ENCODE measurements at regions not wholly inside any gene's neighbourhood (a gene's known extent, or its start where the extent isn't known, plus 50 kb on each side); places are given as distances from the start of the nearest gene placed in this dataset.

DNA sequence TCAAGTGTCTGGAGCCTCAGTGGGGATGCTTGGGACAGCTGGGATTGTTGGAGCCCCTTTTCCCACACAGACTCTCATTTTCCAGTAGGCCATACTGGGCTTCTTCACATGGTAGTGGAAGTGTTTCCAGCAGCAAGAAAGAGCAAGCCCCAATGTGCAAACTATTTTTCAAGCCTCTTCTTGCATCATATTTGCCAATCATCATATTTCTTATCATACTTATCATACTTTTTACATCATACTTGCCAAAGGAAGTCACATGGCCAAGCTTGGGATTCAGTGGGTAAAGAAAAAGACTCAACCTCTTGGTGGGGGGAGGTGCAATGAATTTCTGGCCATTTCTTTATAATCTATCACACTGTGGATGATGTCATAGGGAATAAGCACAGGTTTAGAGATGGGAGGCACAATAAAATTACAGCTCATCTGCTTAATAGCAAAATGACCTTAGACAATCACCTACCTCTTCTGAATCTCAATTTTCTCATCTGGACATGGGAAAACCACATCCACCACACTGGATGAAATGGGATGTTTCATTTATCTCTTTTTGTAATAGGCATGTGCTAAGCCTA, 174.2 kb downstream of the MID1IP1 start:
- TF ChIP-seq POLR2A (IDR thresholded peaks at IDR 0.05; ENCODE audit: low read depth, low read length) (no peak), POLR2AphosphoS5 (IDR thresholded peaks at IDR 0.05; ENCODE audit: low read depth, low read length) (no peak), TAF1 (IDR thresholded peaks at IDR 0.05; ENCODE audit: borderline replicate concordance, low read depth, low read length) (no peak)
- DNase-seq (ENCODE audit: insufficient read length) (no peak), FAIRE-seq (no peak)

DNA sequence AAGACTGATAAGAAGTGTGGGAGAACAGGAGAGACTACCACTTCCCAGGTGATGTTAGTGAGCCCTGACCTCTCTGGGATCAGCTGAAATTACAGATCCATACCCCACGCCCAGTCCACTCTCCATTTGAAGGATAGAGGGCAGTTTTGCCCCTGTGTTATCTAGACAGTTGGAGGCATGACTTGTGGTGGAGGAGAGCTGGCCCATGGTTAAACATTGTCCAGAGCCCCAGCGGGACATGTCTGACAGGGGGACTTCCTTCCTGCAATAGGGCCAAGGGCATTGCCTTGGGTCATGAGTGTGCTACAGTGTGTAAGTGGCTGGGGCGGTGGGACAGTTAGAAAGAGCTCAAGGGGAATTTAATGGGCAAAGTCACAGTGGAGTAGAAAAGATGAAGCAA, 181.1 kb downstream of the MID1IP1 start:
- no peak for FAIRE-seq
- no peak for DNase-seq (ENCODE audit: insufficient read length)
- TF ChIP-seq POLR2A (IDR thresholded peaks at IDR 0.05; ENCODE audit: low read depth, low read length) (no peak), TAF1 (IDR thresholded peaks at IDR 0.05; ENCODE audit: borderline replicate concordance, low read depth, low read length) (no peak), POLR2AphosphoS5 (IDR thresholded peaks at IDR 0.05; ENCODE audit: low read depth, low read length) (no peak)

DNA sequence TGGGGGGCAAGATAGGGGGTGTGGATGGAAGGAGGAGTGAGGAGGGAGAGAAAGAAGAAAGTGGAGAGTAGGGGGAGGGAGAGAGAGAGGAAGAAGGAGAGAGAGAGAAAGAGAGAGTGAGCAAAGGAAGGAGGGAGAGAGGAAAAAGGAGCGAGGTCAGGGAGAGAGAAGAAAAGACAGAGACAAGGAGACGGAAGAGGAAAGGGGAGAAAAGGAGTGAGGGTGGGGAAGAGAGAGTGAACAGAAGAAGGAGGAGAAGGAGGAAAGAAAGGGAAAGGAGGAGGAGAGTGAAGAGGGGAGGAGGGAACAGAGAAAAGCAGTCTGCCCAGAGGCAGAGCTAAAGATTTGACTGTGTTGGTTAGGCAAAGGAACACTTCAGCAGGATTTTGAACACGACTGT, 181.6 kb downstream of the MID1IP1 start:
- TF ChIP-seq POLR2AphosphoS5 (IDR thresholded peaks at IDR 0.05; ENCODE audit: low read depth, low read length) (no peak), POLR2A (IDR thresholded peaks at IDR 0.05; ENCODE audit: low read depth, low read length) (no peak), TAF1 (IDR thresholded peaks at IDR 0.05; ENCODE audit: borderline replicate concordance, low read depth, low read length) (no peak)
- no peak for FAIRE-seq
- no peak for DNase-seq (ENCODE audit: insufficient read length)

DNA sequence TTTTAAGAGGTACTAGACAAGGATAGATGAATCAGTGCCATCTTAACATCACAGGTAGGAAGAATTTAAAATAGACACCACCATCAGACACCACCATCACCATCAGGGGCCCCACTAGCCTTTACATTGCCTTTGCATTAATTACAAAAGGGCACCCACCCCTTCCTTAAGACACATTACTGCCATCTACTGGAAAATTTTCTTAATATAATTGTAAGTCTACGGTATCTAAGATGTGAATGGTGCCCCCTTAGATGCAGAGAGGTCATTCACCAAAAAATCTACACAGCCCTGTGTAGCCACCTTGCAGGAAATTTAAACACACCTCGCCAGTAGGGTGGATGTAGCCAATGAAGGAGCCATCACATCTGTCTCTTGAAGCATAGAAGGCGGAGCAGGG, 184.1 kb downstream of the MID1IP1 start:
- peak; percentile 8 for DNase-seq (ENCODE audit: insufficient read length)

DNA sequence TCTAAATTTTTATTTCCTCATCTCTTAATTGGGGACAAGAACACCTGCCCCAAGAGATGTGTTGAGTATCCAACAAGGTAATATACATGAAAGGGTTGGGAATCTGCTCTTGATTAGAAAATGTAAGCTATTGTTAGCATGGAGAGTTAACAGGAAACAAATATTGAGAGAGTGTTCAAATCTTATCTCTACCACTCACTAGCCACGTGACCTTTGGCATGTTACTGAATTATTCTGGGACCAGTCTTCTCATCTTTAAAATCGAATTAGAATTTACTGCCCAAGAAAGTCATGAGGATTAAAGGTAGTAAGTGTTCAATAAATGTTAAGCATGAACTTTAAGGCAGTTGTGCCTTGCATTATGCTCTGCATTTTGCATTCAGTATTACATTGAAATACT, 184.7 kb downstream of the MID1IP1 start:
- FAIRE-seq (no peak), DNase-seq (ENCODE audit: insufficient read length) (no peak)
- TF ChIP-seq POLR2AphosphoS5 (IDR thresholded peaks at IDR 0.05; ENCODE audit: low read depth, low read length): no peak
- no peak for TF ChIP-seq POLR2A (IDR thresholded peaks at IDR 0.05; ENCODE audit: low read depth, low read length)
- TF ChIP-seq TAF1 (IDR thresholded peaks at IDR 0.05; ENCODE audit: borderline replicate concordance, low read depth, low read length): no peak

More for the DNA sequence above, 184.1 kb downstream of the MID1IP1 start:
- no peak for FAIRE-seq
- no peak for TF ChIP-seq TAF1 (IDR thresholded peaks at IDR 0.05; ENCODE audit: borderline replicate concordance, low read depth, low read length)
- TF ChIP-seq POLR2A (IDR thresholded peaks at IDR 0.05; ENCODE audit: low read depth, low read length): no peak
- no peak for TF ChIP-seq POLR2AphosphoS5 (IDR thresholded peaks at IDR 0.05; ENCODE audit: low read depth, low read length)

DNA sequence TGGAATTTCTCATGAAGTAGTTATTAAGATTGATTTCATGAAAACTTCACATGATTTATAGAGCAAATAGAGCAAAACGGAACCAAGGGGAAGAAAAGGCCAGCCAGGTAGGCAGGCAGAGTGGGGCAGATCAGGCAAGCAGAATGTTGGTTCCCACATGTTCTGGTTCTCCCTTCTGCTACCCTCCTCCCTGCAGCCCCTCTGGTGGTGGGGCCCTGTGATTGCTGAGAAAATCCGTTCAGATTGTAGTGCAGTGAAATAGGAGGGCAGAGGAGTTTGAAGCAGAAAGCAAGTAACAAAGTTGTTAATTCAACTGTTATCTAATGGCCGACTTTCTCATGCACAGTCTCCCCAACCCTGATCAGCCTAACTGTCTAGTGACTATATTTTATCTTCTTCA, 185.3 kb downstream of the MID1IP1 start:
- DNase-seq (ENCODE audit: insufficient read length): no peak
- TF ChIP-seq POLR2AphosphoS5 (IDR thresholded peaks at IDR 0.05; ENCODE audit: low read depth, low read length) (no peak), TAF1 (IDR thresholded peaks at IDR 0.05; ENCODE audit: borderline replicate concordance, low read depth, low read length) (no peak), POLR2A (IDR thresholded peaks at IDR 0.05; ENCODE audit: low read depth, low read length) (no peak)
- FAIRE-seq: no peak

DNA sequence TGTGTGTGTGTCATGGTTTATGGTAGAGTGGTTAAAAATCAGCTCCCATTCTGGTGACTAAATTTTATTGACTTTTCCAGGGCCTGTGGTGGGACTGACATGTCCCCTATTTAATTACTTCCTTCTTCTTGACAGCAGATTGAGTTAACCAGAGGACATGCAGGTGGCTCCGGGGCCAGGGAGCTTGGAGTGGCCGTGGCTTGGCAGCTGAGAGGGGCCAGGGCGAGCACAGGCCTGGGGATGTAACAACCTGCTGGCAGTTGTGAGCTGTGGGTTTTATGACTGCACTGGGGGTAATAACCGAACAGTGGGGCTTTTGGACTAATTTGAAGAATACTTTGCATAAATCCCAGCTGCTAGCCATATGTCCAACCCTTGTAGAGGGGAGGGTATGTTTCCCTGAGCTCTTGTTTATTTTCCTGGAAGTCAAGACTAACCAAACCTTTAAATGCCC, 186.0 kb downstream of the MID1IP1 start:
- FAIRE-seq: no peak
- no peak for DNase-seq (ENCODE audit: insufficient read length)
- TF ChIP-seq POLR2A (IDR thresholded peaks at IDR 0.05; ENCODE audit: low read depth, low read length): no peak
- no peak for TF ChIP-seq POLR2AphosphoS5 (IDR thresholded peaks at IDR 0.05; ENCODE audit: low read depth, low read length)
- no peak for TF ChIP-seq TAF1 (IDR thresholded peaks at IDR 0.05; ENCODE audit: borderline replicate concordance, low read depth, low read length)

DNA sequence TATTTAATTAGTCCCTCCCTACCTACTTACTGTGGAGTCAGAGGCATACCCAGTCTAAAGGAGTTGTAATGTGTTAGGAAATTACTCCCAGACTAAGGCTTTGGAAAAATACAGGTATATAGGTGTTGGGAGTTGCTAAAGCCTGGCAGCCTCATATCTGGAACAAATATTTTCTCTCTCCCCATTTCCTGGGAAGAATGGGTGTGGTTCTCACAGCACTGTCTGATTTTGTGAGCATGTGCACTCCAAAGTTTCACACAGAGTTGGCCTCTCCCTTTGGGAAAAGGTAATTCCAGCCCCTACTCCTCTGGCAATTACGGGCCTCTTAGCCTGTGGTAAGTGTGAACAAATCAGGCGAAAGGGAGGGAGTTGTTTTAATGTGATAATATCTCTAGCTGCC, 187.0 kb downstream of the MID1IP1 start:
- FAIRE-seq: no peak

DNA sequence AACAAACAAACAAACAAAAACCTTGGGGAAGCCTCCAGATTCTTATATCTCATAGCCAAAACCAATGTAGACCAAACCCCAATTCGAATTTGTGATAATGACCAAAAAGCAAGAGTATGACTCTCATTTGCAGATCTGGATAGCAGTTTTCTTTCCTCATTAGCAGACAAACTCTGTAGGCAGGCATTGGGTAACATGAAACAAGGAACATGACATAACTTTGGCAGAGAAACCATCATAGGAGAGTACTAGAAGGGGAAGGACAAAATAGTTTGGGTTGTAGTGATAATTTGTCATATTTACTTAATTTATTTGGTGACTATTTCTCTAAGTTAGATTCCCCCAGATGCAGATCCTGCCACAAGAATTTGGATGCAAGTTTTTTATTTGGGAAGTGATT, 187.8 kb downstream of the MID1IP1 start:
- TF ChIP-seq TAF1 (IDR thresholded peaks at IDR 0.05; ENCODE audit: borderline replicate concordance, low read depth, low read length) (no peak), POLR2A (IDR thresholded peaks at IDR 0.05; ENCODE audit: low read depth, low read length) (no peak), POLR2AphosphoS5 (IDR thresholded peaks at IDR 0.05; ENCODE audit: low read depth, low read length) (no peak)
- DNase-seq (ENCODE audit: insufficient read length): no peak
- FAIRE-seq: no peak

More for the DNA sequence above, 187.0 kb downstream of the MID1IP1 start:
- TF ChIP-seq TAF1 (IDR thresholded peaks at IDR 0.05; ENCODE audit: borderline replicate concordance, low read depth, low read length): no peak
- no peak for TF ChIP-seq POLR2A (IDR thresholded peaks at IDR 0.05; ENCODE audit: low read depth, low read length)
- TF ChIP-seq POLR2AphosphoS5 (IDR thresholded peaks at IDR 0.05; ENCODE audit: low read depth, low read length): no peak
- DNase-seq (ENCODE audit: insufficient read length): no peak

DNA sequence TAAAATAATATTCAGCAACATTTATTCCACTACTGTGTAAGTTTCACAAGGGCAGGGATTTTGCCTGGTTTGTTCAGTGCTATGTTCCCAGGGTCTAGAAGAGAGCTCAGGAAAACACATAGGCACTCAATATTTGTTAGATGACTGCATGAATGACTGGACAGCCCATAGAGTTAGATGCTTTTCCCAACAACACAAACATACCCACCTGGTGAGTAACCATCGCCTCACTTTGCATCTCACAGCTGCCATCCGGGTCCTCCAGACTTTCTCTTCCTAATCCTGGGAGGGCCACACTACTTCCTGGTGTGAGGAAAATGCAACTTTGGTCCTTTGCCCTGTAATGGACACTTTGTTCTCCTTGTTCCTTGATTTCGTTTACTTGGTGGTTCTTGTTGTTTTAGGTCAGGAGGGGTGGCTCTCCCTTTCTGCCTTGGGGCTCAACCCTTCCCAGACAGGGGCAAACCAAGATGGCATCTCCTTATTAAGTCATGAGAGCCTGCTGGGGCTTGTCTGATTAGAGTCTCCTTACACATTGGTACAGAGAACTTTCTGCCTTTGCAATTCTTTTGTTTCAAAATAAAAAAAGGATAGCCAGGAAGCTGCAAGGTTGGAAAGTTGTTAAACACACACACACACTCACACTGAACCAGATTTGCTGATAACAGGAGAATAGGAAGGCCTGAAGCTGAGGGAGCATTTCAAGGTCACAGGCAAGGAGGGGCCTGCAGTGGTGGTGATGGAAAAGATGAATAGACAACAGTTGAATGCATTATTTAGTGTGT, 190.6 kb downstream of the MID1IP1 start:
- DNase-seq (ENCODE audit: insufficient read length) (no peak), FAIRE-seq (no peak)
- TF ChIP-seq POLR2A (IDR thresholded peaks at IDR 0.05; ENCODE audit: low read depth, low read length) (no peak), POLR2AphosphoS5 (IDR thresholded peaks at IDR 0.05; ENCODE audit: low read depth, low read length) (no peak), TAF1 (IDR thresholded peaks at IDR 0.05; ENCODE audit: borderline replicate concordance, low read depth, low read length) (no peak)

DNA sequence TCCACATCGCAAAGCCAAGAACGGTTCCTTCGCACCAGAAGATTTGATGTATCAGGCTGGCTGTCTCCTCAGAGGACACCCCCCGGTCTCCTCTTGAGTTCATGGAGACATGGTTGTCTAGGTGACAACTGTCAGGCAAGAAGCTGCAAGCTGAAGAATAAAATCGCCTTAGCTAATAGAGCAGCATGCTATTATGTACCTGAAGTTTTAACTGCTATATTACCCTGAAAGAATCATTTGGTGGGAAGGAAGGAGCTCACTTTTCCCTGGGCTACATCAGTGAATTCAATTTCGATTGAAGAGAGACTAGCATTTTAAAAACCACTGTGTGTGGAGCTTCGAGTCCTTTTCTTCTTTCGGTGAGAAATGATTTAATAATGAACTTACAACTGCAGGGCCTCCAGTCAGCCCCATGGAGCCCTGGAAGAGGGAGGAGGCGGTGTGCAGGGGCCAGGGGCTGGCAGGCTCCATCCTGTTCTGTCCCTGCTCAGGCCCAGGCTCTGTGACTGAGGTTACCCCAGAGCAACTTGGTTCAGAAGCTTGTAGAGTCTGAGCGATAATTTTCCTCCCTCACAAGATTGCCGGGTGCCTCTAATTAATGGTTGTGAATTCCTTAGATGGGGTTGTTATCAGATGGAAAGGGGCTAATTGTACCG, 191.3 kb downstream of the MID1IP1 start:
- FAIRE-seq (no peak), DNase-seq (ENCODE audit: insufficient read length) (no peak)
- TF ChIP-seq TAF1 (IDR thresholded peaks at IDR 0.05; ENCODE audit: borderline replicate concordance, low read depth, low read length) (no peak), POLR2AphosphoS5 (IDR thresholded peaks at IDR 0.05; ENCODE audit: low read depth, low read length) (no peak)

Data from GM12892 (cell line).